GM18507 (cell line): ENCODE measurements at regions not wholly inside any gene's neighbourhood (a gene's known extent, or its start where the extent isn't known, plus 50 kb on each side); places are given as distances from the start of the nearest gene placed in this dataset.

ENCODE experiments used
- DNase-seq: peaks from one replicate; pipeline ENCODE4 v3.0.0; 2011; ENCODE audit warnings: low read depth; ENCODE audit not compliant: insufficient read length; ENCODE audit errors: extremely low spot score
- FAIRE-seq: peaks from 2 replicates; lab custom pipeline; 2011; peaks lifted over from hg19 to GRCh38; lab: Jason Lieb, UNC

DNA sequence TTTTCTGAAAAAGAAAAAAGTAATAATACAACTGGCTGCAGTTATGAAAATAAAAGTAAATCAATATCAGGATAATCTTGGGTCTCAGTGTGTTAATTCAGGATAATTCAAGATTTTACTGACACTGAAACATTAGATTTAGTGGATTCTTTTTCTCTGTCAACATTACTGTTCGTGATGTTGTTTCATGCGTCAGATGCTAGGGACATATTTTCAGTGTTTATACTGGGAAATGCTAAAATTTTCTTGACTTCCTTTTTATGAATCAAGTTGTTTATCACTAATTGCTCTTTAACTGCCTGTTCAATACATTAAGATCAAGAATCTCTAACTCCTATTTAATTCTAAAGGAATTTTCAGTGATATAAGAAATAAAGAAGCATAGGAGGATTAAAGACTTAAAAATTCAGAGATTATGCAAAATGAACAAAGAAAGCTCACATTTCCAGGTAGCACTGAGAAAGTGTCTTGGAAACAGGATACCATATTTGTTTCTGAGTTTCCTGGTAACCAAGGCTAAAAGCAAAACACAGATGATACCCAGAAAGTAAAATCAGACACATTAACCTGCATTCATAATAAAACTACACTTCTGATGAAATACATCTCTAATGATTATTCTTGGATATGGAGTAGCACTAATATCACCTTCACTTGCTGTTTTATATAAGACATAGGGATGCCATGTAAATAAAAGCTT, 174.0 kb downstream of the ARL4C start:
- no peak for DNase-seq
- FAIRE-seq = no peak

DNA sequence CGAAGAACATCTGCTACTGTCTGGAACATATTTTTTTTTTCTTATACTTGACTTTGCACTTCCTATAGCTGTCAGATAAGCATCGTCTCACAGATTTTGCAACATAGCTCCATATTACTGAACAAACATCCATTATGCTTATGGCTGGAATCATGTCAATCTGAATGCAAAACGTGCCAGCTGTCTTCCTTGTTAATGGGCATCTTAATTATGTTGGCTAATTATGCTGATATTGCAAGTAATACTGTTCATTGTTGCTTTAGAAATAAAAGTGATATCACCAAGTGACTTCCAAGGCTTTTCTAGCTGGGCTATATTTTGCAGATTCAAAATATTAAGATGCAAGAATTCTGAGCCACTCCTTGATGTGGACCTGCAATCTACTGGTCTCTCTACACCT, 176.8 kb downstream of the ARL4C start:
- FAIRE-seq = no peak
- DNase-seq = no peak

- FAIRE-seq (no peak), DNase-seq (no peak)
These were observed 178.5 kb downstream of the ARL4C start for GRCh38 chr2:234318361-234318760.

DNA sequence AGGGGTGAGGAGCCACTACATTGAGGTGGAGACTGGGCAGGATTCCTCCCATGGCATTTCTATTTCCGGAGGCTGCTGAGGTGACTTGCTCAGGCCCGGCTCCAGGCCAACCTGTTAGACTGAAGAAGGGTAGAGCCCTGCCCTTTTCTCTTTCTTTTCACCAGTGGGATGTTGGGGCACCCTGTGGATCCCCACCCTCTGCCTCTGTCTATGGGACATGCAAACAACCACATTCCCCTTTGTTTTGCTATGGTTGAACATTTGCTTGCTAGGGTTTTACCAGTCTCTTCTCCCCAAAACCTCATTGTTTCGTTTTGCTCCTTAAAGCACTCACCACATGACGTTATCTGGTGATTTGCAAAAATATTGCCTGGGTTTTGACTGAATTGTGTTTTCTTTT, 183.3 kb downstream of the ARL4C start:
- DNase-seq (no peak), FAIRE-seq (no peak)

DNA sequence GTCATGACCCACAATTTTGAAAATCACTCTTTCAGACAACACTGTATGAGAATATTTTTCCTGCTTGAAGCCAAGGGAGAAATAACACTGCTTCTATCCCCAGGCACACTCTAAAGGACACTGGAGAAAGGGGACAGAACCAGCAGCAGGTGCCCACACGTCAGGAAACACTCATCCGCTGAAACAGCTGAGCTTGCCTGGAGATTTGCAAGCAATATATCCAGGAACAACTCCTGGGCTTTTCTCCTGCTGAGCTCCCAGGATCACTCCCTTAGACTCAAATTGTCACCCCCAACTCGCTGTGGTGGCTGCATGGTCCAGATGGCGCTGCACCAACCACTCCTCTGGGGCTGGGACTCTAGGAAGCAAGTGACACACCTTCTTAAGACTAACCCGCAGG, 186.7 kb downstream of the ARL4C start:
- DNase-seq (no peak), FAIRE-seq (no peak)

- DNase-seq = no peak
- FAIRE-seq = no peak
These were observed 187.4 kb downstream of the ARL4C start for GRCh38 chr2:234309431-234309830.

GRCh38 chr2:234308813-234309195, 188.1 kb downstream of the ARL4C start:
- DNase-seq (peak; percentile 29), FAIRE-seq (peak; percentile 98)

- no peak for FAIRE-seq
- DNase-seq = no peak
These were observed 188.6 kb downstream of the ARL4C start for GRCh38 chr2:234308073-234308812.

DNA sequence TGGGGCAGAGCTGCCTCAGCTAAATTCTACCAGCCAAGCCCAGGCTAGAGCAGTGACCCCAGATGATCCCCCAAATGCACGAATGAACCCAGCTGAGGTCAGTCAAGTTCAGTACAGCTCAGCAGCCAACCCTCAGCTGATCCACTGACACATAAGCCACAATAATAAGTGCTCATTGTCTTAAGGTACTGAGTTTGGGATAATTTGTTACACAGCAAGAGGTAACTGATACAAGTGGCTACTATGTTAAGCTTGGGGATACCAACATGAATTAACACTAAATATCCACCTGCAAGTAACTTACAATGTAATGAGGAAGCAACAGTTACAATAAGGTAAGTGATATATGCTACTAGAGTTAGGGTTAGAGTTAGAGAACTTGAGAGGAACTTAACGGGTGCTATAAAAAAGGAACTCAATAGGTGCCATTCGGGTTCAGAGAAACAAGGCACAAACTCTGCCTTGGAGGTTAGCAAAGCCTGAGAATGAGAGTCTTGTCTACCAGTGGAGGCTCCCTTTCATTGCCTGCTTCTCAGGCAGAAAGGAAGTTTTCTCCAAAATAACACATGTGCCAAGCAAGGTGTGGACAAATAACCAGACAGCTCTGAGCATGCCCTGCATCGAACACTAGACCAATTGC, 189.4 kb downstream of the ARL4C start:
- DNase-seq (no peak), FAIRE-seq (peak; percentile 44)

GRCh38 chr2:234306426-234307173, 190.3 kb downstream of the ARL4C start:
- FAIRE-seq (no peak), DNase-seq (no peak)

- DNase-seq (no peak), FAIRE-seq (no peak)
These were observed 191.0 kb downstream of the ARL4C start for GRCh38 chr2:234305846-234306245.

GRCh38 chr2:234304950-234305349, 191.9 kb downstream of the ARL4C start:
- no peak for FAIRE-seq

GRCh38 chr2:234302664-234302991, 194.3 kb downstream of the ARL4C start:
- DNase-seq = no peak
- no peak for FAIRE-seq

More at GRCh38 chr2:234304950-234305349, 191.9 kb downstream of the ARL4C start:
- DNase-seq = no peak

GRCh38 chr2:234300932-234301823, 195.7 kb downstream of the ARL4C start:
- no peak for DNase-seq

GRCh38 chr2:234300391-234300925, 196.4 kb downstream of the ARL4C start:
- no peak for FAIRE-seq

More at GRCh38 chr2:234300932-234301823, 195.7 kb downstream of the ARL4C start:
- peak; percentile 24 for FAIRE-seq

DNA sequence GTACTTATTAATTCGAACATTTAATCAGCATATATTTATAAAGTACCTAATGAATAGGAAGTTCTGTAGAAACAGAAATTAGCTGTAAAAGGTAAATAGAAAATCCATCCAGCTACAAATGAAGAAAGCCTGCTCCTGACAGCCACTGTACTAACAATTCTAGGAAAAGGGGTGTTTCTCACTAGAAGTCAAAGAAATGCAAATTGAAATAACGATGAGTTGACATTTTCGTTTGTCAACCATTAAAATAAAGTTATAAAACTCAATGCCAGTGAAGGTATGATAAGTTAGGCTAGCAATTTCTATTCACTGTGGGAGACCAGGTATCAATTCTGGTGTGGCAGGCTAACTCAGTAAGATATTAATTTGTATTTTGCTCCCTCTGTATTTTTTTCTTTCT, 198.0 kb downstream of the ARL4C start:
- DNase-seq (no peak), FAIRE-seq (no peak)

More at GRCh38 chr2:234300391-234300925, 196.4 kb downstream of the ARL4C start:
- no peak for DNase-seq

GRCh38 chr2:234296991-234297390, 199.9 kb downstream of the ARL4C start:
- FAIRE-seq = no peak
- no peak for DNase-seq

DNA sequence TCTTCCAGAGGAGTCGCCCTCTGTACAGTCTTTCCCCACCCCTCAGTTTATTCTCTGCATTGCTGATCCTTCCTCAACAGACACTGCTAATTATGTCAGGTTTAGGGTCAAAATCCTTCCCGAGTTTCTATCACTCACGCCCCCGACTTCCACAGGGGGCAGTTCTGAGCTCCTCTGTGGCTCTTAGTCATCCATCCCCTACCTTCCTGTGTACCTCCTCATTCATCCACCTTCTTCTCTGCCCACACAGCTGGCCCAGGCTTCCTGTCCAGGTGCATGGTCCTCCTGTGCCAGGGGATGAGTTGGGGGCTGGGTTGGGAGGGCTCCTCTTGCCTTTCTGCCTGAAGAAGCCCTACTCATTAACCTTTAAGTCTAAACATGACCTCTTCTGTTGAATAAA, 202.9 kb downstream of the ARL4C start:
- FAIRE-seq = peak; percentile 29

GRCh38 chr2:234292962-234293243, 204.0 kb downstream of the ARL4C start:
- DNase-seq = no peak
- no peak for FAIRE-seq

More for the DNA sequence above, 202.9 kb downstream of the ARL4C start:
- DNase-seq = no peak
